Activated naive CD4-positive, alpha-beta T cell treated with anti-CD3 and anti-CD28 coated beads, Interleukin-2, amount 50 U/mL, for 24 hours (primary cell): ENCODE measurements at regions not wholly inside any gene's neighbourhood (a gene's known extent, or its start where the extent isn't known, plus 50 kb on each side); places are given as distances from the start of the nearest gene placed in this dataset.

Source experiments
- H3K27ac Mint-ChIP-seq: one replicate; pipeline ENCODE4 v1.8.0; 2021; ENCODE audit warnings: mild to moderate bottlenecking, mixed read lengths
- H3K27me3 Mint-ChIP-seq: one replicate; pipeline ENCODE4 v1.8.0; 2021; ENCODE audit warnings: mixed read lengths
- H3K36me3 Mint-ChIP-seq: one replicate; pipeline ENCODE4 v1.8.0; 2021; ENCODE audit warnings: mixed read lengths
- H3K4me1 Mint-ChIP-seq: one replicate; pipeline ENCODE4 v1.8.0; 2021; ENCODE audit warnings: mixed read lengths
- H3K4me3 Mint-ChIP-seq: one replicate; pipeline ENCODE4 v1.8.0; 2021; ENCODE audit warnings: mild to moderate bottlenecking, mixed read lengths
- H3K9me3 Mint-ChIP-seq: one replicate; pipeline ENCODE4 v1.8.0; 2021; ENCODE audit warnings: mixed read lengths

GRCh38 chr3:25884981-25885380 is 95.1 kb downstream of the OXSM start:
- no peaks in the 10 kb centered on the region for H3K9me3 Mint-ChIP-seq
- H3K4me3 Mint-ChIP-seq: no peak overlapping the region
- H3K36me3 Mint-ChIP-seq: no peaks in the 10 kb centered on the region
- no peak overlapping the region for H3K27ac Mint-ChIP-seq
- peaks cover 6% of the 10 kb centered on the region for H3K27me3 Mint-ChIP-seq
- no peaks in the 10 kb centered on the region for H3K4me1 Mint-ChIP-seq

GRCh38 chr3:25885544-25885943 is 95.7 kb downstream of the OXSM start:
- H3K4me1 Mint-ChIP-seq: no peaks in the 10 kb centered on the region
- H3K27me3 Mint-ChIP-seq: peaks cover 6% of the 10 kb centered on the region
- H3K36me3 Mint-ChIP-seq: no peaks in the 10 kb centered on the region
- H3K9me3 Mint-ChIP-seq: no peaks in the 10 kb centered on the region
- no peak overlapping the region for H3K4me3 Mint-ChIP-seq
- H3K27ac Mint-ChIP-seq: no peak overlapping the region

GRCh38 chr3:25887907-25888306 is 98.0 kb downstream of the OXSM start:
- Mint-ChIP-seq H3K27ac (peak overlapping the region; percentile 41), H3K4me1 (no peaks in the 10 kb centered on the region), H3K36me3 (no peaks in the 10 kb centered on the region), H3K4me3 (no peak overlapping the region), H3K9me3 (no peaks in the 10 kb centered on the region), H3K27me3 (peaks cover 6% of the 10 kb centered on the region)

GRCh38 chr3:25888892-25889524 is 99.1 kb downstream of the OXSM start:
- Mint-ChIP-seq H3K27me3 (peaks cover 6% of the 10 kb centered on the region), H3K4me1 (no peaks in the 10 kb centered on the region), H3K36me3 (no peaks in the 10 kb centered on the region), H3K4me3 (no peak overlapping the region), H3K27ac (no peak overlapping the region), H3K9me3 (no peaks in the 10 kb centered on the region)

- Mint-ChIP-seq H3K4me1 (no peaks in the 10 kb centered on the region), H3K36me3 (no peaks in the 10 kb centered on the region), H3K27ac (no peak overlapping the region), H3K4me3 (no peak overlapping the region), H3K27me3 (peaks cover 6% of the 10 kb centered on the region), H3K9me3 (no peaks in the 10 kb centered on the region)
Measured at GRCh38 chr3:25889525-25889917, 99.6 kb downstream of the OXSM start.

GRCh38 chr3:25894101-25894500 is 104.2 kb downstream of the OXSM start:
- Mint-ChIP-seq H3K4me3 (no peak overlapping the region), H3K27ac (no peak overlapping the region), H3K9me3 (no peaks in the 10 kb centered on the region), H3K36me3 (no peaks in the 10 kb centered on the region), H3K27me3 (no peaks in the 10 kb centered on the region), H3K4me1 (no peaks in the 10 kb centered on the region)

GRCh38 chr3:25895031-25895430 is 105.1 kb downstream of the OXSM start:
- Mint-ChIP-seq H3K27me3 (no peaks in the 10 kb centered on the region), H3K9me3 (no peaks in the 10 kb centered on the region), H3K4me1 (no peaks in the 10 kb centered on the region), H3K27ac (no peak overlapping the region), H3K36me3 (no peaks in the 10 kb centered on the region), H3K4me3 (no peak overlapping the region)

GRCh38 chr3:25895443-25895842 is 105.6 kb downstream of the OXSM start:
- Mint-ChIP-seq H3K36me3 (no peaks in the 10 kb centered on the region), H3K27ac (no peak overlapping the region), H3K9me3 (no peaks in the 10 kb centered on the region), H3K27me3 (no peaks in the 10 kb centered on the region), H3K4me1 (no peaks in the 10 kb centered on the region), H3K4me3 (no peak overlapping the region)

- no peaks in the 10 kb centered on the region for H3K36me3 Mint-ChIP-seq
- peaks cover 5% of the 10 kb centered on the region for H3K4me1 Mint-ChIP-seq
- no peak overlapping the region for H3K27ac Mint-ChIP-seq
- H3K4me3 Mint-ChIP-seq: no peak overlapping the region
- H3K27me3 Mint-ChIP-seq: no peaks in the 10 kb centered on the region
- no peaks in the 10 kb centered on the region for H3K9me3 Mint-ChIP-seq
Measured at GRCh38 chr3:25897019-25897418, 107.1 kb downstream of the OXSM start.

GRCh38 chr3:25899352-25900101 is 109.6 kb downstream of the OXSM start:
- no peaks in the 10 kb centered on the region for H3K36me3 Mint-ChIP-seq
- H3K27me3 Mint-ChIP-seq: no peaks in the 10 kb centered on the region
- no peaks in the 10 kb centered on the region for H3K9me3 Mint-ChIP-seq
- H3K27ac Mint-ChIP-seq: no peak overlapping the region
- H3K4me3 Mint-ChIP-seq: no peak overlapping the region
- H3K4me1 Mint-ChIP-seq: peaks cover 15% of the 10 kb centered on the region

- no peak overlapping the region for H3K4me3 Mint-ChIP-seq
- H3K9me3 Mint-ChIP-seq: no peaks in the 10 kb centered on the region
- no peaks in the 10 kb centered on the region for H3K27me3 Mint-ChIP-seq
- H3K27ac Mint-ChIP-seq: no peak overlapping the region
- no peaks in the 10 kb centered on the region for H3K36me3 Mint-ChIP-seq
- H3K4me1 Mint-ChIP-seq: peaks cover 15% of the 10 kb centered on the region
Measured at GRCh38 chr3:25900161-25900560, 110.3 kb downstream of the OXSM start.

- no peaks in the 10 kb centered on the region for H3K27me3 Mint-ChIP-seq
Measured at GRCh38 chr3:25901796-25902195, 111.9 kb downstream of the OXSM start.

GRCh38 chr3:25902586-25902985 is 112.7 kb downstream of the OXSM start:
- no peaks in the 10 kb centered on the region for H3K36me3 Mint-ChIP-seq
- H3K9me3 Mint-ChIP-seq: no peaks in the 10 kb centered on the region
- no peak overlapping the region for H3K27ac Mint-ChIP-seq
- no peaks in the 10 kb centered on the region for H3K27me3 Mint-ChIP-seq
- H3K4me3 Mint-ChIP-seq: no peak overlapping the region
- peaks cover 15% of the 10 kb centered on the region for H3K4me1 Mint-ChIP-seq

More at GRCh38 chr3:25901796-25902195, 111.9 kb downstream of the OXSM start:
- no peaks in the 10 kb centered on the region for H3K36me3 Mint-ChIP-seq
- no peak overlapping the region for H3K4me3 Mint-ChIP-seq
- no peak overlapping the region for H3K27ac Mint-ChIP-seq
- no peaks in the 10 kb centered on the region for H3K9me3 Mint-ChIP-seq
- H3K4me1 Mint-ChIP-seq: peaks cover 15% of the 10 kb centered on the region

- H3K27me3 Mint-ChIP-seq: no peaks in the 10 kb centered on the region
- H3K27ac Mint-ChIP-seq: no peak overlapping the region
- peaks cover 15% of the 10 kb centered on the region for H3K4me1 Mint-ChIP-seq
- H3K9me3 Mint-ChIP-seq: no peaks in the 10 kb centered on the region
- H3K36me3 Mint-ChIP-seq: no peaks in the 10 kb centered on the region
- H3K4me3 Mint-ChIP-seq: no peak overlapping the region
Measured at GRCh38 chr3:25903371-25904129, 113.7 kb downstream of the OXSM start.

GRCh38 chr3:25904206-25904605 is 114.3 kb downstream of the OXSM start:
- H3K4me3 Mint-ChIP-seq: no peak overlapping the region
- H3K27me3 Mint-ChIP-seq: no peaks in the 10 kb centered on the region
- H3K9me3 Mint-ChIP-seq: no peaks in the 10 kb centered on the region
- H3K27ac Mint-ChIP-seq: no peak overlapping the region
- H3K4me1 Mint-ChIP-seq: peaks cover 15% of the 10 kb centered on the region
- H3K36me3 Mint-ChIP-seq: no peaks in the 10 kb centered on the region
